ENCODE measurements at regions not wholly inside any gene's neighbourhood (a gene's known extent, or its start where the extent isn't known, plus 50 kb on each side); places are given as distances from the start of the nearest gene placed in this dataset.

DNA sequence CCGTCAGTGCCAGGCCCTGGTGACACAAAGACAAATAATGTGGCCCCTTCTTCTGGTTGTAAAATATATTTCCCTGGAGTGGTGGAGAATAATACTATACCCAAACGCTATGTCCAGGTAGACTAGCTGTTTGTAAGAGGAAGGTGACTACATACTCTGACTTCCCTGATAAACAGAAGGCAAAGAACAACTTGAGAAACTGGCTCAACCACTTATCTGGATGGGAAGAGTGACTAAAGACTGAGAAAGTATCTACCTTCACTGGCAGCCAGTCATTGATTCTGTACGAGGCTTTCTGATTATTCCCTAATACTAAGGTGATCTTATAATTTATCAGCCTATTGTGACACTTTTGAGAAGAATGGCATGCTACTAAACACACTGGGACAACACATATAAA, 569.7 kb downstream of the EPHA7 start:
- Mint-ChIP-seq H3K4me3 (no peak overlapping the region), H3K27ac (no peak overlapping the region), H3K9me3 (peaks cover 0 to 5% (median 0%) of the 10 kb centered on the region in 7 donors), H3K27me3 (ENCODE audit: low read depth in 3 of 3) (peaks cover 0 to 1% (median 0%) of the 10 kb centered on the region in 3 donors), H3K36me3 (no peaks in the 10 kb centered on the region), H3K4me1 (no peaks in the 10 kb centered on the region)
- Histone ChIP-seq H3K27ac (ENCODE audit: low read depth in 1 of 2, low read length in 2 of 2) (no peak overlapping the region), H3K9ac (ENCODE audit: insufficient read depth, low read length, poor library complexity, severe bottlenecking) (no peak overlapping the region), H4K20me1 (ENCODE audit: insufficient read depth, low read length) (no peaks in the 10 kb centered on the region), H3K4me3 (replicated peaks in 1 of 3; ENCODE audit: low read depth in 2 of 3, low read length in 3 of 3) (no peak overlapping the region), H3K27me3 (ENCODE audit: control insufficient read depth in 2 of 2, insufficient read depth in 2 of 2, low read length in 2 of 2) (no peaks in the 10 kb centered on the region), H2AFZ (ENCODE audit: insufficient read depth, low read depth, low read length, poor library complexity, severe bottlenecking) (no peak overlapping the region), H3K79me2 (ENCODE audit: insufficient read depth, low read length) (no peaks in the 10 kb centered on the region), H3K4me2 (replicated peaks; ENCODE audit: extremely low read depth, low read length, poor library complexity, severe bottlenecking) (no peak overlapping the region), H3K4me1 (ENCODE audit: control insufficient read depth in 1 of 2, insufficient read depth in 2 of 2, low read length in 2 of 2) (no peaks in the 10 kb centered on the region), H3K9me3 (replicated peaks in 1 of 2; ENCODE audit: control insufficient read depth in 1 of 2, insufficient read depth in 1 of 2, low read length in 2 of 2) (no peaks in the 10 kb centered on the region), H3K36me3 (replicated peaks in 1 of 2; ENCODE audit: control insufficient read depth in 1 of 2, insufficient read depth in 2 of 2, low read length in 2 of 2) (no peaks in the 10 kb centered on the region)
- TF ChIP-seq, protein P1, sequence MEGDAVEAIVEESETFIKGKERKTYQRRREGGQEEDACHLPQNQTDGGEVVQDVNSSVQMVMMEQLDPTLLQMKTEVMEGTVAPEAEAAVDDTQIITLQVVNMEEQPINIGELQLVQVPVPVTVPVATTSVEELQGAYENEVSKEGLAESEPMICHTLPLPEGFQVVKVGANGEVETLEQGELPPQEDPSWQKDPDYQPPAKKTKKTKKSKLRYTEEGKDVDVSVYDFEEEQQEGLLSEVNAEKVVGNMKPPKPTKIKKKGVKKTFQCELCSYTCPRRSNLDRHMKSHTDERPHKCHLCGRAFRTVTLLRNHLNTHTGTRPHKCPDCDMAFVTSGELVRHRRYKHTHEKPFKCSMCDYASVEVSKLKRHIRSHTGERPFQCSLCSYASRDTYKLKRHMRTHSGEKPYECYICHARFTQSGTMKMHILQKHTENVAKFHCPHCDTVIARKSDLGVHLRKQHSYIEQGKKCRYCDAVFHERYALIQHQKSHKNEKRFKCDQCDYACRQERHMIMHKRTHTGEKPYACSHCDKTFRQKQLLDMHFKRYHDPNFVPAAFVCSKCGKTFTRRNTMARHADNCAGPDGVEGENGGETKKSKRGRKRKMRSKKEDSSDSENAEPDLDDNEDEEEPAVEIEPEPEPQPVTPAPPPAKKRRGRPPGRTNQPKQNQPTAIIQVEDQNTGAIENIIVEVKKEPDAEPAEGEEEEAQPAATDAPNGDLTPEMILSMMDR (IDR thresholded peaks at IDR 0.05): no peak
- intact Hi-C loops (cut with micrococcal nuclease): no loop called here
- DNase-seq: no peak
- no CpG with 5 or more reads among the region's 3 CpGs for WGBS (ENCODE audit: insufficient coverage)

DNA sequence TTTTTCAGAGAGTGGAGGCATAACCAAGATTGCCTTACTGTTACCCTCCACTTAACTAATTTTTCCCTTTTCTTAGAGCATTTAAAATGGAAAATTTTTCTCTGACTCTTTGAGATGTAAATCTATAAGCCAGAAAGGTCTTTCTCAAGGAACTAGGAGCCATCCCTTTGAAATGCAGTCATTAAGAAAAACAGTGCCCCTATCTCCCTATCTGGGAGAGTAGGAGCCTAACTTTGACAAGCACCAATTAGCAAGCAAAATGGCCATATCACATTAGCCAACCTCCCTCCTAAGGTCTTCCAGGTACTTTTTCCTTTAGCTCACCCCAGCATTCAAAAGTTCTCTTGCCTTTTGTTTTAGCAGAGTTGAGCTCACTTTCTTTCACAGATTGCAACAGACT, 570.5 kb downstream of the EPHA7 start:
- Histone ChIP-seq H4K20me1 (ENCODE audit: insufficient read depth, low read length) (no peaks in the 10 kb centered on the region), H3K4me2 (replicated peaks; ENCODE audit: extremely low read depth, low read length, poor library complexity, severe bottlenecking) (no peak overlapping the region), H3K36me3 (replicated peaks in 1 of 2; ENCODE audit: control insufficient read depth in 1 of 2, insufficient read depth in 2 of 2, low read length in 2 of 2) (no peaks in the 10 kb centered on the region), H3K79me2 (ENCODE audit: insufficient read depth, low read length) (no peaks in the 10 kb centered on the region), H3K4me1 (ENCODE audit: control insufficient read depth in 1 of 2, insufficient read depth in 2 of 2, low read length in 2 of 2) (no peaks in the 10 kb centered on the region), H3K9ac (ENCODE audit: insufficient read depth, low read length, poor library complexity, severe bottlenecking) (no peak overlapping the region), H3K4me3 (replicated peaks in 1 of 3; ENCODE audit: low read depth in 2 of 3, low read length in 3 of 3) (no peak overlapping the region), H3K27ac (ENCODE audit: low read depth in 1 of 2, low read length in 2 of 2) (no peak overlapping the region), H3K27me3 (ENCODE audit: control insufficient read depth in 2 of 2, insufficient read depth in 2 of 2, low read length in 2 of 2) (no peaks in the 10 kb centered on the region), H3K9me3 (replicated peaks in 1 of 2; ENCODE audit: control insufficient read depth in 1 of 2, insufficient read depth in 1 of 2, low read length in 2 of 2) (no peaks in the 10 kb centered on the region), H2AFZ (ENCODE audit: insufficient read depth, low read depth, low read length, poor library complexity, severe bottlenecking) (no peak overlapping the region)
- Mint-ChIP-seq H3K4me1 (no peaks in the 10 kb centered on the region), H3K27ac (no peak overlapping the region), H3K27me3 (ENCODE audit: low read depth in 3 of 3) (peaks cover 0 to 1% (median 0%) of the 10 kb centered on the region in 3 donors), H3K4me3 (no peak overlapping the region), H3K9me3 (peaks cover 0 to 5% (median 0%) of the 10 kb centered on the region in 7 donors), H3K36me3 (no peaks in the 10 kb centered on the region)
- intact Hi-C loops (cut with micrococcal nuclease): no loop called here
- no peak for DNase-seq
- TF ChIP-seq, protein P1 (IDR thresholded peaks at IDR 0.05): no peak
